Loucy (cell line): ENCODE measurements at regions not wholly inside any gene's neighbourhood (a gene's known extent, or its start where the extent isn't known, plus 50 kb on each side); places are given as distances from the start of the nearest gene placed in this dataset.

Experiments used
- EZH2phosphoT487 ChIP-seq: fragments of 200-600 bp; IDR thresholded peaks from 2 replicates; pipeline ENCODE4 v1.6.1; 2018; ENCODE audit warnings: antibody characterized with exemption, mild to moderate bottlenecking, moderate library complexity, borderline replicate concordance
- TF ChIP-seq, protein P1 (sequence below): fragments of 200-600 bp; sonication (generic); conservative IDR thresholded peaks from 2 replicates; pipeline ENCODE4 v1.5.1; 2014; ENCODE audit warnings: mild to moderate bottlenecking, antibody characterized with exemption, low read length

DNA sequence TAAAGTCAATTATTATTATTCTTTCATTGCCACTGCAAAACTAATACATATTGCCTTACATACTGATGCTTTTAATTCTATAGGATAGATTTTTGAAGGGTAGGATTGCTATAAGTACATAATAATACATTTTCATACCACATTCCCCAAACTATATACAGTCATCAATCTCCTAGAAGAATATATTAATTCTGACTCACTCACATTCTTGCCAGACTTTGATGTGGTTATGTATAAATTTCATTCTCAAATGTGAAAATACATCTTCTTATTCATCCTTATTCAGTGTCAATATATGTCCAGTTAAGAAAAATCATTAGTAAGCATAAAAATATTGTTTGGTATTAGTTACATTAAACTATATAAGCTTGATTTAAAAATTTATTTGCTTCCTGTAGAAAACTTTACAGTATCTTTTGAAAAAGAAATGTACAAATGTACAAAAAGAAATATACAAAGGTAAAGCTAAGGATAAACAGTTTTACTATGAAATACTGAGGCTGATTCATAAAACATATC, 458.8 kb upstream of the CNTN5 start:
- TF ChIP-seq, protein P1, sequence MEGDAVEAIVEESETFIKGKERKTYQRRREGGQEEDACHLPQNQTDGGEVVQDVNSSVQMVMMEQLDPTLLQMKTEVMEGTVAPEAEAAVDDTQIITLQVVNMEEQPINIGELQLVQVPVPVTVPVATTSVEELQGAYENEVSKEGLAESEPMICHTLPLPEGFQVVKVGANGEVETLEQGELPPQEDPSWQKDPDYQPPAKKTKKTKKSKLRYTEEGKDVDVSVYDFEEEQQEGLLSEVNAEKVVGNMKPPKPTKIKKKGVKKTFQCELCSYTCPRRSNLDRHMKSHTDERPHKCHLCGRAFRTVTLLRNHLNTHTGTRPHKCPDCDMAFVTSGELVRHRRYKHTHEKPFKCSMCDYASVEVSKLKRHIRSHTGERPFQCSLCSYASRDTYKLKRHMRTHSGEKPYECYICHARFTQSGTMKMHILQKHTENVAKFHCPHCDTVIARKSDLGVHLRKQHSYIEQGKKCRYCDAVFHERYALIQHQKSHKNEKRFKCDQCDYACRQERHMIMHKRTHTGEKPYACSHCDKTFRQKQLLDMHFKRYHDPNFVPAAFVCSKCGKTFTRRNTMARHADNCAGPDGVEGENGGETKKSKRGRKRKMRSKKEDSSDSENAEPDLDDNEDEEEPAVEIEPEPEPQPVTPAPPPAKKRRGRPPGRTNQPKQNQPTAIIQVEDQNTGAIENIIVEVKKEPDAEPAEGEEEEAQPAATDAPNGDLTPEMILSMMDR, result no peak
- TF ChIP-seq EZH2phosphoT487, result no peak
